Esophagus squamous epithelium (tissue), 4 donors: ENCODE measurements at regions not wholly inside any gene's neighbourhood (a gene's known extent, or its start where the extent isn't known, plus 50 kb on each side); places are given as distances from the start of the nearest gene placed in this dataset.

Experiments used
- POLR2A ChIP-seq, 4 donors: fragments of 450-650 bp; IDR thresholded peaks; one replicate each; pipeline ENCODE4 v1.6.1; 2017; ENCODE audit warnings: antibody characterized with exemption in 4 of 4, mild to moderate bottlenecking in 4 of 4, moderate library complexity in 3 of 4
- TF ChIP-seq, protein P1 (sequence below), 6 experiments: fragments of 450-650 bp in 4 of 6; fragments of 200-600 bp in 2 of 6; sonication (generic) in 2 of 6; IDR thresholded peaks; one replicate each; pipeline ENCODE4 v1.5.1; 2016 to 2019; ENCODE audit warnings: antibody characterized with exemption in 6 of 6, mild to moderate bottlenecking in 4 of 6, moderate library complexity in 4 of 6

DNA sequence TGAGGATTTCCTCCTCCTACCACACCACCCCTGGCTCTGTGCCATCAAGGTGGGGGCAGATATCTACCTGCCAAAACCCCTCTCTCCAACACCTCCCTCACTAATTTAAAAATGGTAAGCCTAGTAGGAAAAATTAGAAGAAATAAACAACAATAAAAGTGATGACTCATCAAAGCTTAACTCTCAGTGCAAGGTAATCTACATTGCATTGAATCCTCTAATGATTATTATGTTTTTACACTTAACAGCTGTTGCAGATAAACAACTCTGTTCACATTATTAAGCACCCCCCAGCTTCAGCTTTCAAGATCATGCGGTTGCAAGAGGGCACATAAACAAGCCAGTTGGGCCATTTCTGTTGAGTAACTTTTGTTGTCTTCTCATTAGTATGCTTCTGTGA, 396.1 kb upstream of the ATP11B start:
- TF ChIP-seq, protein P1, sequence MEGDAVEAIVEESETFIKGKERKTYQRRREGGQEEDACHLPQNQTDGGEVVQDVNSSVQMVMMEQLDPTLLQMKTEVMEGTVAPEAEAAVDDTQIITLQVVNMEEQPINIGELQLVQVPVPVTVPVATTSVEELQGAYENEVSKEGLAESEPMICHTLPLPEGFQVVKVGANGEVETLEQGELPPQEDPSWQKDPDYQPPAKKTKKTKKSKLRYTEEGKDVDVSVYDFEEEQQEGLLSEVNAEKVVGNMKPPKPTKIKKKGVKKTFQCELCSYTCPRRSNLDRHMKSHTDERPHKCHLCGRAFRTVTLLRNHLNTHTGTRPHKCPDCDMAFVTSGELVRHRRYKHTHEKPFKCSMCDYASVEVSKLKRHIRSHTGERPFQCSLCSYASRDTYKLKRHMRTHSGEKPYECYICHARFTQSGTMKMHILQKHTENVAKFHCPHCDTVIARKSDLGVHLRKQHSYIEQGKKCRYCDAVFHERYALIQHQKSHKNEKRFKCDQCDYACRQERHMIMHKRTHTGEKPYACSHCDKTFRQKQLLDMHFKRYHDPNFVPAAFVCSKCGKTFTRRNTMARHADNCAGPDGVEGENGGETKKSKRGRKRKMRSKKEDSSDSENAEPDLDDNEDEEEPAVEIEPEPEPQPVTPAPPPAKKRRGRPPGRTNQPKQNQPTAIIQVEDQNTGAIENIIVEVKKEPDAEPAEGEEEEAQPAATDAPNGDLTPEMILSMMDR (IDR thresholded peaks at IDR 0.05): no peak
- no peak for TF ChIP-seq POLR2A (IDR thresholded peaks at IDR 0.05)
